ENCODE measurements at regions not wholly inside any gene's neighbourhood (a gene's known extent, or its start where the extent isn't known, plus 50 kb on each side); places are given as distances from the start of the nearest gene placed in this dataset.

- Histone ChIP-seq H4K5ac (ENCODE audit: insufficient read length, low read depth, low read length) (no peak overlapping the region), H2BK120ac (ENCODE audit: low read depth, low read length, poor library complexity, severe bottlenecking) (no peak overlapping the region), H2AFZ (ENCODE audit: low read length) (no peak overlapping the region), H3T11ph (ENCODE audit: low read length) (no peak overlapping the region), H3K79me1 (ENCODE audit: insufficient read depth, low read depth, low read length, poor library complexity, severe bottlenecking) (no peaks in the 10 kb centered on the region), H2BK20ac (ENCODE audit: low read depth, low read length, poor library complexity, severe bottlenecking) (no peak overlapping the region), H3K14ac (ENCODE audit: insufficient read depth, low read length) (no peak overlapping the region), H3K4me2 (ENCODE audit: insufficient read depth, insufficient read length, low read length) (no peak overlapping the region), H3K79me2 (ENCODE audit: insufficient read depth, low read length) (no peaks in the 10 kb centered on the region), H3K27ac (ENCODE audit: insufficient read length, low read depth, low read length) (no peak overlapping the region), H3K4me1 (ENCODE audit: insufficient read depth, low read length) (no peaks in the 10 kb centered on the region), H3K18ac (ENCODE audit: insufficient read length, low read depth, low read length) (no peak overlapping the region), H2BK5ac (ENCODE audit: insufficient read length, low read length) (no peak overlapping the region), H3K4ac (ENCODE audit: low read depth, low read length) (no peak overlapping the region), H3K56ac (ENCODE audit: insufficient read length, low read depth, low read length) (no peak overlapping the region), H3K9ac (ENCODE audit: extremely low read depth, insufficient read length, low read length) (no peak overlapping the region), H3K23ac (ENCODE audit: insufficient read length, low read depth, low read length) (no peak overlapping the region), H4K91ac (ENCODE audit: insufficient read length, low read depth, low read length) (no peak overlapping the region), H2AK5ac (ENCODE audit: insufficient read length, low read length) (no peak overlapping the region), H2BK15ac (ENCODE audit: low read depth, low read length) (no peak overlapping the region), H3K27me3 (ENCODE audit: insufficient read depth, low read length) (no peaks in the 10 kb centered on the region), H3K23me2 (ENCODE audit: insufficient read length, low read depth, low read length, poor library complexity, severe bottlenecking) (no peaks in the 10 kb centered on the region), H3K9me3 (ENCODE audit: control insufficient read depth, low read depth, low read length) (no peaks in the 10 kb centered on the region), H2BK12ac (ENCODE audit: insufficient read length, low read depth, low read length) (no peak overlapping the region), H4K20me1 (ENCODE audit: control insufficient read depth, insufficient read depth, insufficient read length) (no peaks in the 10 kb centered on the region), H4K8ac (replicated peaks; ENCODE audit: insufficient read length, low read depth, low read length) (no peak overlapping the region)
- Mint-ChIP-seq H3K4me1 (no peaks in the 10 kb centered on the region), H3K4me3 (no peak overlapping the region), H3K27me3 (ENCODE audit: low read depth) (peaks cover 1% of the 10 kb centered on the region; the same call in 1 of the 2 replicates), H3K9me3 (peaks cover 0 to 8% of the 10 kb centered on the region in 2 experiments; a peak in 3 of 5 replicates), H3K27ac (no peak overlapping the region), H3K36me3 (ENCODE audit: insufficient read depth in 1 of 3, low read depth in 3 of 3) (peaks cover 0 to 12% (median 0%) of the 10 kb centered on the region in 3 experiments; a peak in 2 of 7 replicates)
- TF ChIP-seq CTCF (conservative IDR thresholded peaks at IDR 0.05), result no peak
- WGBS (ENCODE audit: extremely low coverage, insufficient read length, low lambda C conversion rate), result no CpG with 5 or more reads among the region's 2 CpGs
- no peak for DNase-seq
Observed at GRCh38 chr14:79961197-79961596, 250.1 kb downstream of the DIO2 start.

Data from H9 (cell line).